Endothelial cell of umbilical vein (primary cell): ENCODE measurements at regions not wholly inside any gene's neighbourhood (a gene's known extent, or its start where the extent isn't known, plus 50 kb on each side); places are given as distances from the start of the nearest gene placed in this dataset.

Source experiments
- CTCF ChIP-seq, 2 donors: IDR thresholded peaks; 1 replicate in 1 of 2; 2 replicates in 1 of 2; pipeline ENCODE4 v1.5.1; 2011; ENCODE audit warnings: low read length in 2 of 2, mild to moderate bottlenecking in 2 of 2, moderate library complexity in 2 of 2, control low read depth in 1 of 2, inconsistent platforms in 1 of 2, low read depth in 1 of 2; ENCODE audit not compliant: insufficient read depth in 1 of 2; ENCODE audit errors: extremely low read depth in 1 of 2
- EZH2 ChIP-seq: IDR thresholded peaks from 2 replicates; pipeline ENCODE4 v1.6.1; 2012; ENCODE audit warnings: borderline replicate concordance, low read depth, mild to moderate bottlenecking, moderate library complexity, low read length, inconsistent platforms; ENCODE audit not compliant: severe bottlenecking
- POLR2A ChIP-seq: IDR thresholded peaks from 2 replicates; pipeline ENCODE4 v1.6.1; 2012; ENCODE audit warnings: low read depth, mild to moderate bottlenecking, control low read depth, low read length
- POLR2AphosphoS5 ChIP-seq: IDR thresholded peaks from 2 replicates; pipeline ENCODE4 v1.6.1; 2012; ENCODE audit warnings: low read depth, mild to moderate bottlenecking, control low read depth, low read length, moderate library complexity; ENCODE audit not compliant: insufficient read depth

- no peak for TF ChIP-seq EZH2
- no peak for TF ChIP-seq CTCF (IDR thresholded peaks at IDR 0.05; ENCODE audit: extremely low read depth in 1 of 2, insufficient read depth in 1 of 2, low read depth in 1 of 2, low read length in 2 of 2)
- no peak for TF ChIP-seq POLR2AphosphoS5
- no peak for TF ChIP-seq POLR2A
These were observed 52.0 kb upstream of the FAM20B start for GRCh38 chr1:178973652-178974101.
